B cell (primary cell): ENCODE measurements at regions not wholly inside any gene's neighbourhood (a gene's known extent, or its start where the extent isn't known, plus 50 kb on each side); places are given as distances from the start of the nearest gene placed in this dataset.

Experiments
- ATAC-seq: fragments of 200-7000 bp; cut with Tn5 transposase; one replicate; pipeline ENCODE4 v1.10.0; 2021; ENCODE audit warnings: low read depth, mild to moderate bottlenecking, moderate number of reproducible peaks, moderate library complexity
- CTCF ChIA-PET: fragments of 350-600 bp; sonication (Branson Sonifier 250); formaldehyde crosslinking; loops from one replicate; lab custom pipeline; 2021; ENCODE audit warnings: antibody characterized with exemption, inconsistent platforms; lab: Charles Lee
- POLR2A ChIA-PET: fragments of 350-600 bp; sonication (Branson Sonifier 250); formaldehyde crosslinking; loops from one replicate; lab custom pipeline; 2021; ENCODE audit warnings: antibody characterized with exemption; lab: Charles Lee
- DNase-seq: peaks from one replicate; pipeline ENCODE4 v3.0.0; 2013
- H2AFZ ChIP-seq: 2 replicates; pipeline ENCODE4 v1.6.1; 2012; ENCODE audit warnings: mild to moderate bottlenecking, low read depth, low read length; ENCODE audit not compliant: insufficient read depth, poor library complexity, severe bottlenecking
- H3K27ac ChIP-seq, 2 donors: 1 replicate in 1 of 2; 2 replicates in 1 of 2; pipeline ENCODE4 v1.5.1; 2012 to 2013; ENCODE audit warnings: low read length in 2 of 2, mild to moderate bottlenecking in 2 of 2, moderate library complexity in 1 of 2
- H3K27me3 ChIP-seq, 4 experiments: fragments of 200-600 bp in 1 of 4; sonication (generic) in 1 of 4; replicated peaks in 1 of 4; 1 replicate in 2 of 4; 2 replicates in 2 of 4; pipeline versions ENCODE4 v1.6.1 to v1.7.0; 2013 to 2016; ENCODE audit warnings: low read length in 3 of 4, mild to moderate bottlenecking in 2 of 4, mixed read lengths in 1 of 4, moderate library complexity in 1 of 4; ENCODE audit not compliant: insufficient read depth in 4 of 4, control insufficient read depth in 3 of 4; ENCODE audit errors: control extremely low read depth in 1 of 4
- H3K36me3 ChIP-seq, 2 experiments: replicated peaks in 1 of 2; 1 replicate in 1 of 2; 2 replicates in 1 of 2; pipeline versions ENCODE4 v1.6.1 to v1.7.1; 2013; ENCODE audit warnings: low read length in 1 of 2; ENCODE audit not compliant: insufficient read depth in 2 of 2, control insufficient read depth in 1 of 2; ENCODE audit errors: control extremely low read depth in 1 of 2, extremely low read depth in 1 of 2
- H3K4me1 ChIP-seq, 2 donors: fragments of 200-600 bp in 1 of 2; sonication (generic) in 1 of 2; 1 replicate in 1 of 2; 2 replicates in 1 of 2; pipeline versions ENCODE4 v1.5.1 to v1.6.1; 2013 to 2017; ENCODE audit warnings: low read length in 2 of 2; ENCODE audit not compliant: control insufficient read depth in 2 of 2, insufficient read depth in 2 of 2
- H3K4me2 ChIP-seq: replicated peaks from 2 replicates; pipeline ENCODE3; 2012; ENCODE audit warnings: mild to moderate bottlenecking, low read depth, low read length; ENCODE audit not compliant: poor library complexity, severe bottlenecking
- H3K4me3 ChIP-seq, 5 experiments: fragments of 200-600 bp in 1 of 5; sonication (generic) in 1 of 5; 1 replicate in 3 of 5; 2 replicates in 2 of 5; pipeline versions ENCODE4 v1.5.1 to v1.7.0; 2011 to 2016; ENCODE audit warnings: low read length in 4 of 5, mild to moderate bottlenecking in 4 of 5, low read depth in 2 of 5, control low read depth in 1 of 5, moderate library complexity in 1 of 5; ENCODE audit not compliant: insufficient read depth in 1 of 5; ENCODE audit errors: control extremely low read depth in 1 of 5, extremely low read depth in 1 of 5
- H3K79me2 ChIP-seq: fragments of 200-600 bp; sonication (generic); one replicate; pipeline ENCODE4 v1.6.0; 2016; ENCODE audit warnings: low read length; ENCODE audit not compliant: control insufficient read depth, insufficient read depth
- H3K9ac ChIP-seq: fragments of 200-600 bp; sonication (generic); 2 replicates; pipeline ENCODE4 v1.6.1; 2017; ENCODE audit warnings: mild to moderate bottlenecking, low read length, moderate library complexity
- H3K9me3 ChIP-seq, 3 donors: one replicate each; pipeline versions ENCODE4 v1.6.1 to v1.7.1; 2013; ENCODE audit warnings: low read length in 2 of 3; ENCODE audit not compliant: control insufficient read depth in 2 of 3, insufficient read depth in 1 of 3; ENCODE audit errors: control extremely low read depth in 1 of 3
- H4K20me1 ChIP-seq: 2 replicates; pipeline ENCODE4 v1.6.0; 2012; ENCODE audit warnings: mild to moderate bottlenecking, low read length; ENCODE audit not compliant: insufficient read depth, control insufficient read depth, poor library complexity, severe bottlenecking
- H3K27ac Mint-ChIP-seq: one replicate; pipeline ENCODE4 v1.8.0; 2021; ENCODE audit warnings: mixed read lengths
- H3K27me3 Mint-ChIP-seq: one replicate; pipeline ENCODE4 v1.8.0; 2021; ENCODE audit warnings: mixed read lengths
- H3K4me1 Mint-ChIP-seq: one replicate; pipeline ENCODE4 v1.8.0; 2021; ENCODE audit warnings: mixed read lengths
- H3K4me3 Mint-ChIP-seq: one replicate; pipeline ENCODE4 v1.8.0; 2021; ENCODE audit warnings: mixed read lengths
- H3K9me3 Mint-ChIP-seq: one replicate; pipeline ENCODE4 v1.8.0; 2022; ENCODE audit warnings: mixed read lengths; ENCODE audit not compliant: insufficient read depth
- CTCF ChIP-seq: fragments of 200-600 bp; IDR thresholded peaks from one replicate; pipeline ENCODE4 v1.8.0; 2022; ENCODE audit warnings: antibody characterized with exemption, mild to moderate bottlenecking
- EZH2 ChIP-seq: IDR thresholded peaks from 2 replicates; pipeline ENCODE4 v1.6.1; 2012; ENCODE audit warnings: borderline replicate concordance, low read depth, mild to moderate bottlenecking, moderate library complexity, low read length; ENCODE audit not compliant: insufficient read depth, poor library complexity, severe bottlenecking
- WGBS: methylation state at CpG from one replicate; pipeline ENCODE4 v1.1.5; 2013; ENCODE audit warnings: missing lambda C conversion rate; ENCODE audit not compliant: insufficient coverage; 5-methylcytosine and 5-hydroxymethylcytosine counted together
- intact Hi-C: fragments of 100-400 bp; cut with micrococcal nuclease; formaldehyde crosslinking; loops from one replicate; pipeline ENCODE4 v1.10.0; 2022

- no peak overlapping the region for H3K4me3 ChIP-seq
- no peaks in the 10 kb centered on the region for H3K4me1 ChIP-seq
- H3K79me2 ChIP-seq = no peaks in the 10 kb centered on the region
- no peaks in the 10 kb centered on the region for H3K36me3 ChIP-seq
- Mint-ChIP-seq H3K4me3 (no peak overlapping the region), H3K4me1 (no peaks in the 10 kb centered on the region), H3K27ac (no peak overlapping the region), H3K27me3 (no peaks in the 10 kb centered on the region), H3K9me3 (no peaks in the 10 kb centered on the region)
- H3K9me3 ChIP-seq = peaks cover 0 to 6% (median 0%) of the 10 kb centered on the region in 3 donors
- DNase-seq (no peak), ATAC-seq (no peak)
- H3K9ac ChIP-seq = no peak overlapping the region
- no peak for TF ChIP-seq EZH2
- no peak for TF ChIP-seq CTCF
- H4K20me1 ChIP-seq = no peaks in the 10 kb centered on the region
- no peak overlapping the region for H3K4me2 ChIP-seq
- H2AFZ ChIP-seq = no peak overlapping the region
- intact Hi-C loops = no loop called here
- ChIA-PET POLR2A (no interaction called here), CTCF (no interaction called here)
- 97% methylated on average over 10 of the region's 14 CpGs for WGBS
- no peaks in the 10 kb centered on the region for H3K27me3 ChIP-seq
- H3K27ac ChIP-seq = no peak overlapping the region
Measured at GRCh38 chr19:29079356-29080032, 133.5 kb downstream of the UQCRFS1 start.

GRCh38 chr19:29076963-29077362, 136.0 kb downstream of the UQCRFS1 start:
- no peaks in the 10 kb centered on the region for H3K4me1 ChIP-seq
- H3K27ac ChIP-seq = no peak overlapping the region
- peaks cover 0 to 9% (median 0%) of the 10 kb centered on the region in 3 donors for H3K9me3 ChIP-seq
- Mint-ChIP-seq H3K27ac (no peak overlapping the region), H3K4me3 (no peak overlapping the region), H3K4me1 (no peaks in the 10 kb centered on the region), H3K27me3 (no peaks in the 10 kb centered on the region), H3K9me3 (no peaks in the 10 kb centered on the region)
- CTCF ChIA-PET = no interaction called here
- H3K79me2 ChIP-seq = no peaks in the 10 kb centered on the region
- H3K4me2 ChIP-seq = no peak overlapping the region
- POLR2A ChIA-PET = no interaction called here
- H3K4me3 ChIP-seq = no peak overlapping the region
- WGBS = 84% methylated on average over 4 of the region's 4 CpGs
- H4K20me1 ChIP-seq = no peaks in the 10 kb centered on the region
- H2AFZ ChIP-seq = no peak overlapping the region
- DNase-seq (no peak), ATAC-seq (no peak)
- intact Hi-C loops = no loop called here
- no peak overlapping the region for H3K9ac ChIP-seq
- H3K27me3 ChIP-seq = no peaks in the 10 kb centered on the region
- TF ChIP-seq EZH2 (no peak), CTCF (no peak)
- H3K36me3 ChIP-seq = no peaks in the 10 kb centered on the region
